HepG2 (cell line): ENCODE measurements at regions not wholly inside any gene's neighbourhood (a gene's known extent, or its start where the extent isn't known, plus 50 kb on each side); places are given as distances from the start of the nearest gene placed in this dataset.

Experiments
- ATAC-seq: fragments of 200-7000 bp; cut with Tn5 transposase; 3 replicates; pipeline ENCODE4 v1.9.1; 2020; ENCODE audit warnings: mild to moderate bottlenecking, moderate library complexity
- BruUV-seq: library from RNA; stranded (reverse); fragments of 400-500 nt; replicated peaks from 2 replicates; lab custom pipeline; 2021; lab: Mats Ljungman, UMichigan
- CTCF ChIA-PET: fragments of 300-600 bp; formaldehyde crosslinking; extraction: SDS; loops from one replicate; lab custom pipeline; 2021; ENCODE audit warnings: low total read pairs, inconsistent platforms, low intra/inter-chr PET ratio; lab: Yijun Ruan, JAX
- POLR2A ChIA-PET: fragments of 350-600 bp; sonication (Branson Sonifier 250); formaldehyde crosslinking; loops from one replicate; lab custom pipeline; 2020; ENCODE audit warnings: antibody characterized with exemption, inconsistent platforms; lab: Yijun Ruan, JAX
- DNase-seq: peaks from one replicate; pipeline ENCODE4 v3.0.0-alpha.2; 2015; ENCODE audit warnings: low spot score
- FAIRE-seq: peaks from 3 replicates; lab custom pipeline; 2011; peaks lifted over from hg19 to GRCh38; lab: Jason Lieb, UNC
- H2AFZ ChIP-seq: one replicate; pipeline ENCODE4 v1.6.1; 2011; ENCODE audit warnings: low read length, inconsistent platforms
- H3K27ac ChIP-seq: fragments of 300-600 bp; 3 replicates; pipeline ENCODE4 v1.8.0; 2011; ENCODE audit warnings: mixed run types, mild to moderate bottlenecking, mixed read lengths, low read length, inconsistent platforms; ENCODE audit not compliant: insufficient read depth; ENCODE audit errors: extremely low read length
- H3K27me3 ChIP-seq, 2 experiments: fragments of 200-600 bp in 1 of 2; 2 replicates in 1 of 2; 3 replicates in 1 of 2; pipeline versions ENCODE4 v1.6.0 to v1.8.0; 2011; ENCODE audit warnings: low read length in 2 of 2, mild to moderate bottlenecking in 2 of 2, moderate library complexity in 2 of 2, inconsistent platforms in 1 of 2; ENCODE audit not compliant: insufficient read depth in 2 of 2, control insufficient read depth in 1 of 2
- H3K36me3 ChIP-seq, 2 experiments: fragments of 200-600 bp in 1 of 2; replicated peaks in 1 of 2; 2 replicates in 1 of 2; 3 replicates in 1 of 2; pipeline versions ENCODE4 v1.5.1 to v1.8.0; 2011; ENCODE audit warnings: low read length in 2 of 2, inconsistent platforms in 1 of 2; ENCODE audit not compliant: insufficient read depth in 2 of 2, control insufficient read depth in 1 of 2
- H3K4me1 ChIP-seq: 2 replicates; pipeline ENCODE4 v1.5.1; 2012; ENCODE audit warnings: low read length, inconsistent platforms; ENCODE audit not compliant: insufficient read depth
- H3K4me2 ChIP-seq: 2 replicates; pipeline ENCODE4 v1.6.0; 2011; ENCODE audit warnings: low read depth, low read length, inconsistent platforms
- H3K4me3 ChIP-seq, 3 experiments: fragments of 200-600 bp in 1 of 3; sonication (generic), shearing (Covaris generic) in 1 of 3; replicated peaks in 1 of 3; 2 replicates each; pipeline ENCODE4 v1.5.1; 2011 to 2016; ENCODE audit warnings: low read length in 3 of 3, inconsistent platforms in 2 of 3, low read depth in 2 of 3, mild to moderate bottlenecking in 2 of 3, control low read depth in 1 of 3, mixed read lengths in 1 of 3; ENCODE audit not compliant: insufficient read depth in 1 of 3
- H3K79me2 ChIP-seq: one replicate; pipeline ENCODE4 v1.6.1; 2011; ENCODE audit warnings: low read length, inconsistent platforms; ENCODE audit not compliant: insufficient read depth
- H3K9ac ChIP-seq: 2 replicates; pipeline ENCODE4 v1.6.0; 2011; ENCODE audit warnings: mild to moderate bottlenecking, low read depth, low read length, inconsistent platforms; ENCODE audit not compliant: insufficient read depth
- H3K9me3 ChIP-seq: 2 replicates; pipeline ENCODE4 v1.5.1; 2012; ENCODE audit warnings: mild to moderate bottlenecking, low read length
- H4K20me1 ChIP-seq: 2 replicates; pipeline ENCODE4 v1.6.0; 2011; ENCODE audit warnings: inconsistent platforms, mild to moderate bottlenecking, low read length, moderate library complexity; ENCODE audit not compliant: insufficient read depth
- ARID2 ChIP-seq: sonication (generic); formaldehyde crosslinking; IDR thresholded peaks from 2 replicates; pipeline ENCODE4 v1.8.1; 2022; ENCODE audit warnings: mild to moderate bottlenecking, missing genetic modification reagents, borderline replicate concordance
- CREBL2 ChIP-seq: sonication (generic); formaldehyde crosslinking; IDR thresholded peaks from 2 replicates; pipeline ENCODE4 v1.8.1; 2023; ENCODE audit warnings: missing genetic modification reagents, mild to moderate bottlenecking, borderline replicate concordance
- CREM ChIP-seq, 2 experiments: sonication (generic) in 1 of 2; formaldehyde crosslinking in 1 of 2; IDR thresholded peaks; 2 replicates each; pipeline versions ENCODE4 v1.4.0 to v1.6.1; 2016 to 2020; ENCODE audit warnings: antibody characterized with exemption in 1 of 2, mild to moderate bottlenecking in 1 of 2, missing genetic modification reagents in 1 of 2
- HCFC1 ChIP-seq: fragments of 150-350 bp; IDR thresholded peaks from 2 replicates; pipeline ENCODE4 v1.6.1; 2014; ENCODE audit warnings: low read depth, low read length
- IRF1 ChIP-seq: sonication (generic); formaldehyde crosslinking; IDR thresholded peaks from 2 replicates; pipeline ENCODE4 v1.4.0; 2020; ENCODE audit warnings: low read depth, mild to moderate bottlenecking, missing genetic modification reagents
- KDM2A ChIP-seq: sonication (generic); formaldehyde crosslinking; IDR thresholded peaks from 2 replicates; pipeline ENCODE4 v1.4.0; 2020; ENCODE audit warnings: low read depth, missing genetic modification reagents, borderline replicate concordance
- PAF1 ChIP-seq: IDR thresholded peaks from 2 replicates; pipeline ENCODE4 v1.6.1; 2016; ENCODE audit warnings: missing genetic modification reagents, missing compliant biosample characterization
- PHF8 ChIP-seq: sonication (generic); formaldehyde crosslinking; IDR thresholded peaks from 2 replicates; pipeline ENCODE4 v1.5.0; 2020; ENCODE audit warnings: missing genetic modification reagents
- RBFOX2 ChIP-seq: fragments of 200-400 bp; formaldehyde crosslinking; IDR thresholded peaks from 2 replicates; pipeline ENCODE4 v1.6.1; 2017; ENCODE audit warnings: low read depth, mild to moderate bottlenecking, low read length
- RFXANK ChIP-seq: IDR thresholded peaks from 2 replicates; pipeline ENCODE4 v1.6.1; 2016
- SAFB2 ChIP-seq: sonication (generic); formaldehyde crosslinking; IDR thresholded peaks from 2 replicates; pipeline ENCODE4 v1.5.1; 2020; ENCODE audit warnings: missing genetic modification reagents, low read depth, mild to moderate bottlenecking, borderline replicate concordance
- ZBTB38 ChIP-seq: sonication (generic); formaldehyde crosslinking; IDR thresholded peaks from 2 replicates; pipeline ENCODE4 v1.5.1; 2020; ENCODE audit warnings: mild to moderate bottlenecking, missing genetic modification reagents
- ZNF17 ChIP-seq: sonication (generic); formaldehyde crosslinking; IDR thresholded peaks from 2 replicates; pipeline ENCODE4 v1.5.0; 2020; ENCODE audit warnings: mild to moderate bottlenecking, missing genetic modification reagents
- ZNF225 ChIP-seq: sonication (generic); formaldehyde crosslinking; IDR thresholded peaks from 2 replicates; pipeline ENCODE4 v1.4.0; 2020; ENCODE audit warnings: mild to moderate bottlenecking, missing genetic modification reagents
- ZNF263 ChIP-seq: sonication (generic); formaldehyde crosslinking; IDR thresholded peaks from 2 replicates; pipeline ENCODE4 v1.4.0; 2020; ENCODE audit warnings: missing genetic modification reagents
- ZNF407 ChIP-seq: sonication (generic); formaldehyde crosslinking; IDR thresholded peaks from one replicate; pipeline ENCODE4 v1.5.1; 2020; ENCODE audit warnings: mild to moderate bottlenecking, missing genetic modification reagents; ENCODE audit errors: not compliant biosample characterization
- ZNF431 ChIP-seq: sonication (generic); formaldehyde crosslinking; IDR thresholded peaks from 2 replicates; pipeline ENCODE4 v1.9.0; 2022; ENCODE audit warnings: missing genetic modification reagents, low read depth, mild to moderate bottlenecking, borderline replicate concordance
- ZNF768 ChIP-seq: sonication (generic); formaldehyde crosslinking; IDR thresholded peaks from 2 replicates; pipeline ENCODE4 v1.4.0; 2020; ENCODE audit warnings: missing genetic modification reagents
- ZNF850 ChIP-seq: sonication (generic); formaldehyde crosslinking; conservative IDR thresholded peaks from 2 replicates; pipeline ENCODE4 v1.9.0; 2021; ENCODE audit warnings: mild to moderate bottlenecking, missing genetic modification reagents
- WGBS: methylation state at CpG from one replicate; pipeline ENCODE4 v1.1.6; 2017; ENCODE audit warnings: low lambda C conversion rate; 5-methylcytosine and 5-hydroxymethylcytosine counted together
- in situ Hi-C: cut with HindIII; loops from 2 replicates; pipeline ENCODE4 v1.10.0; 2017; ENCODE audit warnings: low pct_unique_long_range_greater_than_20kb; ENCODE audit not compliant: extremely low pct_ligation_motif_present
- intact Hi-C: fragments of 100-400 bp; cut with micrococcal nuclease; formaldehyde crosslinking; loops from one replicate; pipeline ENCODE4 v1.10.0; 2022; ENCODE audit not compliant: unreplicated experiment

- no peaks in the 10 kb centered on the region for H3K4me1 ChIP-seq
- H3K79me2 ChIP-seq: no peaks in the 10 kb centered on the region
- DNase-seq (no peak), ATAC-seq (no peak), FAIRE-seq (no peak)
- ChIA-PET CTCF (no interaction called here), POLR2A (no interaction called here)
- H3K36me3 ChIP-seq: no peaks in the 10 kb centered on the region
- TF ChIP-seq PHF8 (no peak), RFXANK (CRISPR knock-in tag) (no peak), ZBTB38 (CRISPR knock-in tag) (no peak), IRF1 (no peak), ZNF225 (no peak), ZNF850 (no peak), PAF1 (CRISPR knock-in tag) (no peak), KDM2A (CRISPR knock-in tag) (no peak), ZNF407 (CRISPR knock-in tag) (no peak), ZNF263 (CRISPR knock-in tag) (no peak), ZNF431 (CRISPR knock-in tag) (no peak), HCFC1 (no peak), CREM (IDR thresholded peaks at IDR 0.05) (no peak), CREM (CRISPR knock-in tag; IDR thresholded peaks at IDR 0.05) (no peak), SAFB2 (CRISPR knock-in tag) (no peak), RBFOX2 (no peak), CREBL2 (no peak), ZNF17 (CRISPR knock-in tag) (no peak), ZNF768 (no peak), ARID2 (no peak)
- TF ChIP-seq, all 625 proteins: peak for 0
- Histone ChIP-seq H3K4me3 (no peak overlapping the region), H2AFZ (no peak overlapping the region), H3K27ac (no peak overlapping the region), H3K9ac (no peak overlapping the region), H3K4me2 (no peak overlapping the region), H3K9me3 (peaks cover 74% of the 10 kb centered on the region), H4K20me1 (no peaks in the 10 kb centered on the region), H3K27me3 (no peaks in the 10 kb centered on the region)
- in situ Hi-C loops (no loop called here), intact Hi-C loops (no loop called here)
- 57% methylated on average over 1 of the region's 1 CpG for WGBS
- no TSS peak for BruUV-seq
These were observed 206.1 kb downstream of the KCNJ2 start for GRCh38 chr17:70375406-70375805.
